ENCODE measurements at regions not wholly inside any gene's neighbourhood (a gene's known extent, or its start where the extent isn't known, plus 50 kb on each side); places are given as distances from the start of the nearest gene placed in this dataset.

DNA sequence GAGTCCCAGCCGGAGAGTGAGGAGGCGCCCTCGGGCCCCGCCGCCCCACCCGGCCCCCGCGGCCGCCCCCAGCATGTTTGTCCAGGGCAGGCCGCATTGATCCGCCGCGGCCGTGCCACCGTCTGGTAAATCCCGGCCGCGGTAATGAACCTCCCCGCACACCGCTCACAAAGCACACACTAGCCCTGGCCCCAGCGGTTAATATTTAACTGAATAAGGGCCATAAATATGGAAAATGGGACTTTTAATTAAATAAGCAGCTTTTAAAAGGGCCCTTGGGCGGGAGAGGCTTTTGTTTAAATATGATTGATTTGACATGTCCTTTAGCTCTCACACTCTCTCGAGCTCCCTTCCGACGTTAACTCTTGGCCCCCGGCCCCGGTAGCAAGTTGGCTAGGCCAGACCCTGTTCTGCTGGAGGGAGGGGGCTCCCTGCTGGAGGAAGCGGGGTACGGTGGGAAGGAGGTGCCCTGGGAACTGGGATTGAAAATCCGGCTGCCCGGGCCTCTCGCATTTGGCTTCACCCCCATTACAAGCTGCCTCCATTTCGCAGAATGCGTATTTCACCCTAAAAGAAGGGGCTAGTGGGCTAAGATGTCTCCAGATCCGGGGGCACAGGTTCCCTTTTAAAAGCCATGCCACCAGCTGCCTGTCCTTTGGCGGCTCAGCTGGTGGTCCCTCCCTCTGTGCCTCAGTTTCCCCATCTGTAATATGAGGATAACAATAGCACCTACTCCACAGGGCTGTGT lies 199.8 kb downstream of the RBM19 start:
- DNase-seq = peak; percentile 52 to 62

GRCh38 chr12:113764661-113765060 lies 201.5 kb downstream of the RBM19 start:
- DNase-seq = no peak

- DNase-seq = no peak
Measured at GRCh38 chr12:113762882-113763816, 203.0 kb downstream of the RBM19 start.

GRCh38 chr12:113762155-113762881 lies 203.8 kb downstream of the RBM19 start:
- peak in 1 of 2 experiments; percentile 7 for DNase-seq

DNA sequence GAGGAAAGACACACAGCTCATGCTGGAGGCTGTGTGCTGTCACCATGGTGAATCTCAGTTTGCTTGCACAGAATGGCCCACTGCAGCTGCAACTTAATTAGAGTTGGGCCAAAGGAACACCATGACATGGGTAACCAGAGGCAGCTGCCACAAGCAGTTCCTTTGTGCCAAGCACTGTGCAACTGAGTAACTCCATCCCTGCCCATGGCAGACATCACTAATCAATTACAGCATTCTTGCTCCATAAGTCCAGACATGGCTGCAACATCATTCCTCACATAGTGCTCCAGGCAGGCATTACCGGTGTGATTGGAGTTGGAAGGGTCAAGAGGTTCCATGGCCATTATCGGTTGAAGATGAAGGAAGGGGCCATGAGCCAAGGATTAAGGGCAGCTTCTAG lies 207.0 kb downstream of the RBM19 start:
- no peak for DNase-seq

GRCh38 chr12:113758165-113758924 lies 207.8 kb downstream of the RBM19 start:
- DNase-seq = no peak

- no peak for DNase-seq
Measured at GRCh38 chr12:113757221-113758002, 208.7 kb downstream of the RBM19 start.

- no peak for DNase-seq
Measured at GRCh38 chr12:113756609-113757008, 209.5 kb downstream of the RBM19 start.

DNA sequence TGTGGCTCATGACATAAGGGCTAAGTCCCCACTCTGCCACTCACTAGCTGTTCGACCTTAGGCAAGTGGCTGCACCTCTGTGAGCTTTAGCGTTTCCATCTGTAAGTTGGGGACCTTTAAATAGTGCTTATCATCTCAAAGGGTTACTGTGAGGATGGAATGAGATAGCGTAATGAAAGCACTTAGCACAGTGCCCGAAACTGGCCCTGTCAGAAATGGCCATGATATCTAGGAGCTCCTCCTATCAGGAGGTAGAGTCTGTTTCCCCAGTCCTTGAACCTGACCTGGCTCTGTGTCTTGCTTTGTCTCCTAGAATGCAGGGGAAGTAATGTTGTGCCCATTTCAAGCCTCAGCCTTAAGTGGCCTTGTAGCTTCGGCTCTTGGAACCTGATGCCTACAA lies 211.0 kb downstream of the RBM19 start:
- no peak for DNase-seq

DNA sequence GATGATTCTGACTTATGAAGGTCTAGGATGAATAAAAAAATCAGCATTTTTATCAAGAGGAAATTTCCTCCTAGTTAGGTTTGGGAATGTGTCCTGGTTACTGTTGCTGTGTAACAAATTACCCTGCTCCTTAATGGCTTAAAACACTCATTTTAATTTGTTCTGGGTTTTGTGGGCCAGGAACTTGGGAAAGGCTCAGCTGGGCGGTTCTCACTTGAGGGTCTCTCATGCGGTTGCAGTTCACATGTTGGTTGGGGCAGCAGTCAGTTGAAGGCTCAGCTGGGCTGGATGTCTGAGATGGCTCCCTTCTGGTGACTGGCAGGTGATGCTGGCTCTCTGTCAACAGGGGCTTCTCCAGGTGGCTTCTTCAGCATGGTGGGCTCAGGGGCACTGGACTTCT lies 214.6 kb downstream of the RBM19 start:
- no peak for DNase-seq

- DNase-seq = no peak
Measured at GRCh38 chr12:113749433-113749815, 216.7 kb downstream of the RBM19 start.

DNA sequence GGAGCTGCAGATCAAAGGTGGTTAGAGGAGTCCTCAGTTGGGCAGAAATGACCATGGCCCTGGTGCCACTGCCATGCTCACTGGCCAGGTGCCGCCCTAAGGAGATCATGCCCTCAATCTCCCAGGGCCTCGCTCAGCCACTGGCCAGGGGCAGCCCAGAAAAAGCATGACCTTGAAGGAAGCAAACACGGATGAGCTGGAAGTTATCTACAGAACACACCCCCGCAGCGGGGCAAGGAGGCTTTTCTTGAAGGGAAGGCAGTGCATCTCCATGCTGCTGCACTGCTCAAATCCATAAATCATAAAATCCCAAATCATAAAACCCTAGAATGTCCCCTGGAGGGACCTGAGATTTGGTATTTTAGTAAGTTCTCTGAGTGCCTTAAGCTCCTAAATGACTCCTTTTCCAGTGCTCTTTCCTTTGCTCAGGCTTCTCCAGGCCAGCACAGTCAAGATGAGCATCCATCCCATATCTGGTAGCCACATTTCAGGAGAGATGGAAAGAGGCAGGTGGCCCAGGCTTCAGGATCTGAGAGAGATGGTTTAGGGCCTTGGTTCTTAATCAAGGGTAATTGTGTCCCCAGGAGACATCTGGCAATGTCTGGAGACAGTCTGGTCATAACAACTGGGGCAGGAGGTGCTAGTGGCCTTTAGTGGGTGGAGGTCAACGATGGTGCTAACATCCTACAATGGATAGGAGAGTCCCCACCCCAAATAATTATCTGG lies 217.3 kb downstream of the RBM19 start:
- DNase-seq = no peak

- peak in 1 of 2 experiments; percentile 17 for DNase-seq
Measured at GRCh38 chr12:113747017-113747416, 219.1 kb downstream of the RBM19 start.

GRCh38 chr12:113744802-113745395 lies 221.2 kb downstream of the RBM19 start:
- DNase-seq = no peak

GRCh38 chr12:113742801-113743200 lies 223.3 kb downstream of the RBM19 start:
- DNase-seq = no peak

DNA sequence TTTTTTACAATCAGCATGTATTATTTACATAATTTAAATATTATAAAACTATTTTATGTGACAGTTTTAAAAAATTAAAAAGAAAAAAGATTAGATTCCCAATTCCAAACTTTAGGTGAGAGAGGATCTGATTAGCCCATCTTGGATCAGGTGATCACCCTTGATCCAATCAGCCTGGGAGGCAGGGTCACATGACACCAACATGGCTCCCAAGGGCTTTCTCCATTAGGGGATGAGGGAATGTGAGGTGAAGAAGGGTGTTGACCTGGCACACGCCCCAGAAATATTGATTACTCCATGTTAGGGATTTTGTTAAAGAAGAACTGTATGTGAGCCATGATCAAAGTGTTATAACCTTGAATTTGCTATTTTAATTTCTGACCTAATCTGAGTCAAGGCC lies 225.4 kb downstream of the RBM19 start:
- DNase-seq = no peak

- DNase-seq = no peak
Measured at GRCh38 chr12:113735131-113735530, 231.0 kb downstream of the RBM19 start.

DNA sequence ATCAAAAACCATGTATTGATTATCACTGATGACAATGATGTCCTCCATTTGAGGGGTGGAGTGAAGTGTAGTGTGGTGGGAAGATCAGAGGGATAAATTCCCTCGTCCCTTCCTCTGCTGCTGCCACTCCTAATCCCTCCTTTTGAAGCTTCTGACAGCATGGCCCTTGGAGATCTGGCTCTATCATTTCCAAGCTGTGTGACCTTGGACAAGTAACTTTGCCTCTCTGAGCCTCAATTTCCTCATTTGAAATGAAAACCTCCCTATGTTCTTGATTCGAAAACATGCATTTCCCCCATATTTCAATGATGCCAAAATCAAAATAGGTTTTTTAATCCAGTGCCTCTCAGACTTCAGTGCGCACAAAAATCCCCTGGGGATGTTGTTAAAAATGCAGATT lies 231.6 kb downstream of the RBM19 start:
- no peak for DNase-seq

GRCh38 chr12:113732916-113733315 lies 233.2 kb downstream of the RBM19 start:
- no peak for DNase-seq

DNA sequence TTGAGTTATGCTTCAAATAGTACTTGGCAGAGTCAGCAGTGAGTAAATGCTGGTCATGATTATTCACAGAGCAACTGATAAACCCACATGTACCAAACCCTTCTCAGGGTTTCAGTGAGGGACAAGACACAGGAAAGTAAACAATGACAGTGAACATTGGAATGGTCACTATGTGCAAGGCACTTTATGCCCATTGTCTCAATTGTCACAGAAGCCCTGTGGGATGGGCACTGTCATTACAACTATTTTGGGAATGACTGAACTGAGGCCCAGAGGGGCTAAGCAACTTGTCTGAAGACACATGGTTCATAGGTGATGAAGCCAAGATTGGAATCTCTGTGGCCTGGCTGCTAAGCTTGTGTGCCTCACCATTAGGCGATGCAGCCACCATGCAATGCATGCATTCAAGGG lies 238.5 kb downstream of the RBM19 start:
- no peak for DNase-seq
